ENCODE measurements at regions not wholly inside any gene's neighbourhood (a gene's known extent, or its start where the extent isn't known, plus 50 kb on each side); places are given as distances from the start of the nearest gene placed in this dataset.

DNA sequence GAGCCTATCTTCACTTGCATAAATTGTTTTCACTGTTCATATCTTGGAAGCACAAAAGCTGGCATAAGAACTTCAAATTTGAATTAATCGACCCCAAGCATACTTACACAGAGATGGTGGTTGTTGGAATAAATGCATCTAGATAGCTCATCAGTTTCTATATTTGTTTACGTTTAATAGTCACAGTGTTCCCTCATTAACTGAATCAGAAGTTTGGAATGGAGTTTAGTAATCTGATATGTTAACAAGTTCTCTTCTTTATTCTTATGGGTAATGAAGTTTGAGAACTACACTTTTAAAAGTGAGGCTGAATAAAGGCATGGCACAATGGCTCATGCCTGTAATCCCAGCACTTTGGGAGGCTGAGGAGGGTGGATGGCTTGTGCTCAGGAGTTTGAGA, 886.7 kb upstream of the PCDH20 start:
- TF ChIP-seq GATA3 (IDR thresholded peaks at IDR 0.05; ENCODE audit: low read depth, low read length) (no peak), GATA2 (IDR thresholded peaks at IDR 0.05; ENCODE audit: low read depth, low read length) (no peak)
